Smooth muscle cell (in vitro differentiated cells): ENCODE measurements at regions not wholly inside any gene's neighbourhood (a gene's known extent, or its start where the extent isn't known, plus 50 kb on each side); places are given as distances from the start of the nearest gene placed in this dataset.

Source experiments
- DNase-seq: peaks from one replicate; lab custom pipeline; 2025; ENCODE audit not compliant: unreplicated experiment; lab: John Stamatoyannopoulos, UW
- H2AFZ ChIP-seq: fragments of 200-600 bp; sonication (generic); 2 replicates; pipeline ENCODE4 v1.6.0; 2016; ENCODE audit warnings: antibody characterized with exemption, low read depth, mild to moderate bottlenecking
- H3F3A ChIP-seq: fragments of 200-600 bp; sonication (generic); 2 replicates; pipeline ENCODE4 v1.6.0; 2017; ENCODE audit warnings: antibody characterized with exemption, low read depth
- H3K27ac ChIP-seq: fragments of 200-600 bp; sonication (generic); 2 replicates; pipeline ENCODE4 v1.5.1; 2016; ENCODE audit warnings: low read depth, mild to moderate bottlenecking
- H3K27me3 ChIP-seq: fragments of 200-600 bp; sonication (generic); 2 replicates; pipeline ENCODE4 v1.6.1; 2016; ENCODE audit warnings: low read depth, mild to moderate bottlenecking
- H3K36me3 ChIP-seq: fragments of 200-600 bp; sonication (generic); 2 replicates; pipeline ENCODE4 v1.5.1; 2016; ENCODE audit warnings: low read depth
- H3K4me1 ChIP-seq: fragments of 200-600 bp; sonication (generic); 2 replicates; pipeline ENCODE4 v1.5.1; 2016; ENCODE audit warnings: low read depth
- H3K4me2 ChIP-seq: fragments of 200-600 bp; sonication (generic); 2 replicates; pipeline ENCODE4 v1.6.0; 2016; ENCODE audit warnings: mild to moderate bottlenecking
- H3K4me3 ChIP-seq: fragments of 200-600 bp; sonication (generic); 2 replicates; pipeline ENCODE4 v1.5.1; 2016; ENCODE audit warnings: mild to moderate bottlenecking
- H3K79me2 ChIP-seq: fragments of 200-600 bp; sonication (generic); 2 replicates; pipeline ENCODE4 v1.6.0; 2016; ENCODE audit warnings: low read depth, mild to moderate bottlenecking
- H3K9ac ChIP-seq: fragments of 200-600 bp; sonication (generic); 2 replicates; pipeline ENCODE4 v1.6.0; 2016; ENCODE audit warnings: low read depth
- H3K9me3 ChIP-seq: fragments of 200-600 bp; sonication (generic); replicated peaks from 2 replicates; pipeline ENCODE4 v1.5.1; 2016; ENCODE audit warnings: low read depth
- H4K20me1 ChIP-seq: fragments of 200-600 bp; sonication (generic); 2 replicates; pipeline ENCODE4 v1.6.0; 2016; ENCODE audit warnings: low read depth
- WGBS: methylation state at CpG from one replicate; pipeline ENCODE4 v1.1.7; 2016; ENCODE audit warnings: low lambda C conversion rate; 5-methylcytosine and 5-hydroxymethylcytosine counted together
- TF ChIP-seq, protein P1 (sequence below): fragments of 200-600 bp; sonication (generic); IDR thresholded peaks from 2 replicates; pipeline ENCODE4 v1.5.1; 2017; ENCODE audit warnings: borderline replicate concordance, mild to moderate bottlenecking, antibody characterized with exemption; ENCODE audit not compliant: insufficient read depth, poor library complexity, severe bottlenecking

DNA sequence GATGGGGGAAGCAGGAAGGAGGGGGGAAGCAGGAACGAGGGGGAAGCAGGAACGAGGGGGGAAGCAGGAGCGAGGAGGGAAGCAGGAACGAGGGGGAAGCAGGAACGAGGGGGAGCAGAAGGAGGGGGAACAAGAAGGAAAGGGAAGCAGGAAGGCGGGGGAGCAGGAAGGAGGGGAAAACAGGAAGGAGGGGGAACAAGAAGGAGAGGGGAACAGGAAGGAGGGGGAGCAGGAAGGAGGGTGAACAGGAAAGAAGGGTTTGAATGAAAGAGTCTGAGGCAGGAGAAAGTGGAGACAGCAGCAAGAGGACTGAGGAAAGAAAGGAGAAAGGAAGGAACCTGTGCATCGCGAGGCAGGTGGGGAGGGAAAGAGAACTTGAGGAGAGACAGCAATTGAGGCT, 256.6 kb downstream of the PTEN start:
- 96% methylated on average over 2 of the region's 8 CpGs for WGBS
- no peak overlapping the region for H2AFZ ChIP-seq

GRCh38 chr10:88120599-88121333, 257.3 kb downstream of the PTEN start:
- Histone ChIP-seq H2AFZ (no peak overlapping the region), H3K9me3 (no peaks in the 10 kb centered on the region), H3K9ac (no peak overlapping the region), H3K79me2 (no peaks in the 10 kb centered on the region), H3K27me3 (no peaks in the 10 kb centered on the region), H3F3A (peaks cover 7% of the 10 kb centered on the region), H3K4me2 (no peak overlapping the region), H3K4me1 (peaks cover 11% of the 10 kb centered on the region), H3K36me3 (no peaks in the 10 kb centered on the region), H3K4me3 (no peak overlapping the region), H4K20me1 (no peaks in the 10 kb centered on the region), H3K27ac (no peak overlapping the region)
- TF ChIP-seq, protein P1, sequence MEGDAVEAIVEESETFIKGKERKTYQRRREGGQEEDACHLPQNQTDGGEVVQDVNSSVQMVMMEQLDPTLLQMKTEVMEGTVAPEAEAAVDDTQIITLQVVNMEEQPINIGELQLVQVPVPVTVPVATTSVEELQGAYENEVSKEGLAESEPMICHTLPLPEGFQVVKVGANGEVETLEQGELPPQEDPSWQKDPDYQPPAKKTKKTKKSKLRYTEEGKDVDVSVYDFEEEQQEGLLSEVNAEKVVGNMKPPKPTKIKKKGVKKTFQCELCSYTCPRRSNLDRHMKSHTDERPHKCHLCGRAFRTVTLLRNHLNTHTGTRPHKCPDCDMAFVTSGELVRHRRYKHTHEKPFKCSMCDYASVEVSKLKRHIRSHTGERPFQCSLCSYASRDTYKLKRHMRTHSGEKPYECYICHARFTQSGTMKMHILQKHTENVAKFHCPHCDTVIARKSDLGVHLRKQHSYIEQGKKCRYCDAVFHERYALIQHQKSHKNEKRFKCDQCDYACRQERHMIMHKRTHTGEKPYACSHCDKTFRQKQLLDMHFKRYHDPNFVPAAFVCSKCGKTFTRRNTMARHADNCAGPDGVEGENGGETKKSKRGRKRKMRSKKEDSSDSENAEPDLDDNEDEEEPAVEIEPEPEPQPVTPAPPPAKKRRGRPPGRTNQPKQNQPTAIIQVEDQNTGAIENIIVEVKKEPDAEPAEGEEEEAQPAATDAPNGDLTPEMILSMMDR: no peak
- DNase-seq: no peak
- 95% methylated on average over 5 of the region's 5 CpGs for WGBS

More for the DNA sequence above, 256.6 kb downstream of the PTEN start:
- Histone ChIP-seq H3K4me2 (no peak overlapping the region), H3K36me3 (no peaks in the 10 kb centered on the region), H3K9me3 (no peaks in the 10 kb centered on the region), H3K4me3 (no peak overlapping the region), H3K4me1 (peaks cover 13% of the 10 kb centered on the region), H3K79me2 (no peaks in the 10 kb centered on the region), H3F3A (peaks cover 12% of the 10 kb centered on the region), H3K9ac (no peak overlapping the region), H4K20me1 (no peaks in the 10 kb centered on the region), H3K27me3 (no peaks in the 10 kb centered on the region), H3K27ac (no peak overlapping the region)
- no peak for DNase-seq
- TF ChIP-seq, protein P1: no peak

GRCh38 chr10:88121361-88121760, 257.9 kb downstream of the PTEN start:
- no peak for DNase-seq
- 91% methylated on average over 6 of the region's 6 CpGs for WGBS
- Histone ChIP-seq H3K27me3 (no peaks in the 10 kb centered on the region), H3K9ac (no peak overlapping the region), H3K9me3 (no peaks in the 10 kb centered on the region), H3K27ac (no peak overlapping the region), H3K36me3 (no peaks in the 10 kb centered on the region), H3F3A (peaks cover under 1% of the 10 kb centered on the region), H3K4me3 (no peak overlapping the region), H3K4me2 (no peak overlapping the region), H3K4me1 (peaks cover 5% of the 10 kb centered on the region), H2AFZ (no peak overlapping the region), H3K79me2 (no peaks in the 10 kb centered on the region), H4K20me1 (no peaks in the 10 kb centered on the region)
- TF ChIP-seq, protein P1: no peak

- 88% methylated on average over 7 of the region's 7 CpGs for WGBS
- Histone ChIP-seq H3K79me2 (no peaks in the 10 kb centered on the region), H2AFZ (no peak overlapping the region), H3K9ac (no peak overlapping the region), H3K4me1 (no peaks in the 10 kb centered on the region), H3K27me3 (no peaks in the 10 kb centered on the region), H3K9me3 (no peaks in the 10 kb centered on the region), H4K20me1 (no peaks in the 10 kb centered on the region), H3K27ac (no peak overlapping the region), H3K36me3 (no peaks in the 10 kb centered on the region), H3K4me2 (no peak overlapping the region), H3F3A (no peaks in the 10 kb centered on the region), H3K4me3 (no peak overlapping the region)
- TF ChIP-seq, protein P1: no peak
- no peak for DNase-seq
Observed at GRCh38 chr10:88122145-88122544, 258.7 kb downstream of the PTEN start.
